ENCODE measurements at regions not wholly inside any gene's neighbourhood (a gene's known extent, or its start where the extent isn't known, plus 50 kb on each side); places are given as distances from the start of the nearest gene placed in this dataset.

GRCh38 chrX:124796989-124797388, 450.6 kb downstream of the SH2D1A start:
- no peak for DNase-seq (ENCODE audit: extremely low read depth in 1 of 11, low read depth in 9 of 11, low spot score in 4 of 11)

- DNase-seq (ENCODE audit: extremely low read depth in 1 of 11, low read depth in 9 of 11, low spot score in 4 of 11), result no peak
Measured at GRCh38 chrX:124804962-124805361, 458.6 kb downstream of the SH2D1A start.

- DNase-seq (ENCODE audit: extremely low read depth in 1 of 11, low read depth in 9 of 11, low spot score in 4 of 11), result no peak
Measured at GRCh38 chrX:124805486-124805885, 459.1 kb downstream of the SH2D1A start.

- DNase-seq (ENCODE audit: extremely low read depth in 1 of 11, low read depth in 9 of 11, low spot score in 4 of 11), result no peak
Measured at GRCh38 chrX:124814106-124814505, 467.7 kb downstream of the SH2D1A start.

- DNase-seq (ENCODE audit: extremely low read depth in 1 of 11, low read depth in 9 of 11, low spot score in 4 of 11), result no peak
Measured at GRCh38 chrX:124818033-124818432, 471.7 kb downstream of the SH2D1A start.

DNA sequence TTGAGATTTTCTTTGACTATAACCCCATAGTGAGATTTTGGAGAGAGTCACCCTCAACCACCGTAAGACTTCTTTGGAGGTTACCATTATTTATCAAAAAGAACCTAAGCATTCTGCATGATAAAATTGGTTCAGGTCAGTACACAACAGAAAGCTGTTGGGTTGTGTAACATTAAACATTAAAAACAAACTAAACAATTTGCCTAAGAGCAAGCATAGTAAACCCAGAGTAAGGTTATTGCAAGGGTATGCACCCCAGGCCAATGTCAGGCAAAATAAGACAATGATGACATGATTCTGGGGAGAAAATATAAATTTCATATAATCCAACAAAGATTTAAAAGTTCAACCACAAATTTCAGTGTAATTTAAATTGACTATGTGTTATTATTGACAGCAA, 472.4 kb downstream of the SH2D1A start:
- no peak for DNase-seq (ENCODE audit: extremely low read depth in 1 of 11, low read depth in 9 of 11, low spot score in 4 of 11)

DNA sequence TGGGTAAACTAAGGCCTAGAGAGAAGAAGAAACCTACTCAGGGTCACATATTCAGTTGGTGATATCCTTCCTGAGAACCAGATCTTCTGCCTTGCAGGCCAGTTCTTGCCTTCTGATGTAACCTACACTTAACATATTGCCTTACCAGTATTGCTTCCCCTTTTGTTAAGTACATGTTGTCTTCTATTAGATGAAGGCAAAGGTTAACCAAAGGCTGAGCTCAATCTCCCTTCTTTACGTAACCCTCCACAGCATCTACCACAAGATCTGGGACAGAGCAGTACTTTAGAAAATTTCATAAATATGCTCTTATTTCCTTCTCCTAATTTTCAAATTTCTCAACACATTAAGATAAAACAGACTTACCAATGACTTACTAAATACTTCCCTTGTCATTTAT, 474.4 kb downstream of the SH2D1A start:
- no peak for DNase-seq (ENCODE audit: extremely low read depth in 1 of 11, low read depth in 9 of 11, low spot score in 4 of 11)

GRCh38 chrX:124827258-124827845, 481.0 kb downstream of the SH2D1A start:
- no peak for DNase-seq (ENCODE audit: extremely low read depth in 1 of 11, low read depth in 9 of 11, low spot score in 4 of 11)

DNA sequence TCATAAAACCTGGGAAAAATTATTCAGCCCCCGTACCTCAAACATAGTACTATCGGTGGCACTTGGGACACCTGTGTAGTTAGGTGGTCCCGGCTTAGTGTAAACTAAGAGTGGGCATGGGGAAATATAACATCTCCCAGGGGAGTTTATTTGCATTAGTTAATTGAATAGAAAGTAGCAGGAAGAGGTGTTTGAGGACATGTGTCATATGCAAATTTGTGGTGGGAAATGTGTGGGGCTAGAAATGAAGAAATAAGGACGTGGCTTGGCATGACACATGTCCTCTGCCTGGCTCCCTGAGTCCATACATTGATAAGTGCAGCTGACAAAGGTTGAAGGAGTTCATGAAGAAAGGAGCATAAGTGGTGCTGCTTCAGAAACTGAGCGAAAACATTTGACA, 483.6 kb downstream of the SH2D1A start:
- DNase-seq (ENCODE audit: extremely low read depth in 1 of 11, low read depth in 9 of 11, low spot score in 4 of 11), result no peak

GRCh38 chrX:124836786-124837185, 482.9 kb upstream of the TEX13C start:
- no peak for DNase-seq (ENCODE audit: extremely low read depth in 1 of 11, low read depth in 9 of 11, low spot score in 4 of 11)

DNA sequence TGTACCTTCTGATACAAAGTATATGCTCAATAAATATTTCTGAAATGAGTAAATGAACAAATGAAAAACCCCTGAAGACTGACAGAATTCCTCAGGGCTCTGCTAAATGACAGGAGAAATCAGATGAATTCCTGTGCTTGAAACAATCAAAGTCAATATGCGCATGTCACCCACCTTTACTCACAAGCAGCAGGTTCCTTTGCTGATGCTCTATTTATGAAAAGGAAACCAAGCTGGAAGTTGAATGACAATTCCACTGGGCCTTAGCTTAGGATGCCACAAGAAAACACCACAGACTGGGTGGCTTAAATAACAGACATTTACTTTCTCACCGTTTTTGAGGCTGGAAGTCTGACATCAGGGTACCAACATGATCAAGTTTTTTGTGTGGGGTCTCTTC, 477.5 kb upstream of the TEX13C start:
- no peak for DNase-seq (ENCODE audit: extremely low read depth in 1 of 11, low read depth in 9 of 11, low spot score in 4 of 11)

DNA sequence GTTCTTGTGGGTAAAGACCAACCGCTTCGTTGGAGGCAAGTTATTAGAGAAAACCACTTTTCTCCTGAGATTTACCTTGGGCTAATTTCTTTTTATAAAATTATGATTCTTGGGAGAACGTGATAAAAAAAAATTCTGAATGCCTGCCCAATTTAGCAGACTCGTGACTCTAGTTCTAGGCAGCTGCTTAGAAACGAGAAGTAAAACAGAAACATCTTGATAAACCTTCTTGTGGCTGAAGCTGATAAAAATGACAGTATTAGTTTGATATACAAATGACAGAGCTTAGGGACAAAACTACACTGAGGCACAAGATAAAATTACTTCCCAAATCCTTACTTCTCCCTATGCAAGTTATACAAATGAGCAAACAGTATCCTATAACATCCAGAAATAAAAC, 458.9 kb upstream of the TEX13C start:
- DNase-seq (ENCODE audit: extremely low read depth in 1 of 11, low read depth in 9 of 11, low spot score in 4 of 11), result no peak

GRCh38 chrX:124862301-124862700, 457.4 kb upstream of the TEX13C start:
- DNase-seq (ENCODE audit: extremely low read depth in 1 of 11, low read depth in 9 of 11, low spot score in 4 of 11), result no peak

- no peak for DNase-seq (ENCODE audit: extremely low read depth in 1 of 11, low read depth in 9 of 11, low spot score in 4 of 11)
Measured at GRCh38 chrX:124863303-124863702, 456.4 kb upstream of the TEX13C start.

GRCh38 chrX:124887572-124887971, 432.1 kb upstream of the TEX13C start:
- no peak for DNase-seq (ENCODE audit: extremely low read depth in 1 of 11, low read depth in 9 of 11, low spot score in 4 of 11)

DNA sequence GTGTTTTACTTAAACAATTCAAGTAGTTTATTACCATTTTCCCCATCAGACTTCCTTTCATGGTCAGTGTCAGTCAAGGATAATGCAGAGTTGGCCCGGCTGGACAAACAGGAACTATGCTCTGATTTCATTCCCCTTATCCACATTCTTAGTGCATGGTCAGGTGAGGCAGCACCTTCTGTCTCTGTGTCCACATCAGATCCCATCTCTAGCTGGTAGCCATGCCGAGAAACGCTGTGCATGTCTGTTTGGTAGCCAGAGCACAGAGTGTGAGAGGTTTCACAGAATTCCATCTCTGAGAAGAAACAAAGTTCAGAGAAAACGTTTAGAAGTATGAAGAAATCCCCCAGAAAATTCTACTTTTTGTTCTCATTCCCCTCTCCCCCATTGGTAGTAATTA, 423.7 kb upstream of the TEX13C start:
- no peak for DNase-seq (ENCODE audit: extremely low read depth in 1 of 11, low read depth in 9 of 11, low spot score in 4 of 11)

GRCh38 chrX:124902953-124903352, 416.7 kb upstream of the TEX13C start:
- no peak for DNase-seq (ENCODE audit: extremely low read depth in 1 of 11, low read depth in 9 of 11, low spot score in 4 of 11)

DNA sequence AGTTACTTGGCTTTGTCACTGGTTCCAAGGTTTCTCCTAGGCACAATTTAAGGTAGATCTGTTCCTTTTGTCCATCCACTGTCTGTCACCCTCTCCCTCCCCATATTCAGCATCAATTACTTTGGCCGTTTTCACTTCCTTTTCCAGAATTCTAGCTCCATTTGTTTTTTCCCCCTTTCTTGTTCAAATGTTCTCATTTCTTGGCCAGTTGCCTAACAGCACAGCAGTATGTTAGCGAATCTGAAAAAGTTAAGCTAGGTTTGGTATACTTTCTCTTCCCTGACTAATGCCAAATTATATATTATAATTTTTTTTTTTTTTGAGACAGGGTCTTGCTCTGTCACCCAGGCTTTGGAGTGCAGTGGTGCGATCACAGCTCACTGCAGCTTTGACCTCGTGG, 409.1 kb upstream of the TEX13C start:
- no peak for DNase-seq (ENCODE audit: extremely low read depth in 1 of 11, low read depth in 9 of 11, low spot score in 4 of 11)

DNA sequence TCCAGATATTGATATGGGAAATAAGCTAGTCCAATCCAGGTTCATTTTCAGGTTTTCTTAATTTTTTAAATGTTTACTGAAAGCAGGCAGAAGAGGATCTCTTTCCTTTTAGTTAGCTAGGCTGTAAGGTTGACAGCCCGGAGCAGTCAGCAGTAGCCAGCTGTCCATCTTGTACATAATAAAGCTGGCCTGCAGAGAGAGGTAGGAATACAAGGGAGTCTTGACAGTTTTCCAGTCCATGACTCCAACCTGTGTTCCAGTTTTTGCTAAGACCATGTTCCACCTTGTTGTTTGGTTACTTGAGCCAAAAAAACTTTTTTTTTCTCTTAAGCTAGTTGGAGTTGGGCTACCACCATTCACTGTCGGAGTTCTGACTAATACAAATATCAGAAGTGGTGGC, 402.7 kb upstream of the TEX13C start:
- DNase-seq (ENCODE audit: extremely low read depth in 1 of 11, low read depth in 9 of 11, low spot score in 4 of 11), result no peak

GRCh38 chrX:124925681-124926080, 394.0 kb upstream of the TEX13C start:
- no peak for DNase-seq (ENCODE audit: extremely low read depth in 1 of 11, low read depth in 9 of 11, low spot score in 4 of 11)

DNA sequence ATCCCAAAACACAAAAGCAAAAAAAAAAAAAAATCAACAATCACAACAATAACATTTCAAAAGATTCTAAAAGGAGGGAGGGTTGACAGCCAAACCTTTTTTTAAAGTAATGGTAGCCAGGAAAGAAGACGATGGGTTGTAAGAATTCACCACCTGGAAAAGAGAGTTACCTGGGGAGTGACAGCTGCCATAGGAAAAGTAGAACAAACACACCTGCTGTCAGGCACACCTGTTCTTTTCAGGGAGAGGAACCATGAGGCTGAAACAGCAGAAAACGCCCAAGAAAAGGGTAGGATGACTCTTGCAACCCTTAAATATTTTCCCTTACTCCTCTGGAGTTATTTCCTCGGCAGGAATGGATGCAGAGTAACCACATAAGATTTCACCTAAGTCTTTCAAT, 388.4 kb upstream of the TEX13C start:
- no peak for DNase-seq (ENCODE audit: extremely low read depth in 1 of 11, low read depth in 9 of 11, low spot score in 4 of 11)

DNA sequence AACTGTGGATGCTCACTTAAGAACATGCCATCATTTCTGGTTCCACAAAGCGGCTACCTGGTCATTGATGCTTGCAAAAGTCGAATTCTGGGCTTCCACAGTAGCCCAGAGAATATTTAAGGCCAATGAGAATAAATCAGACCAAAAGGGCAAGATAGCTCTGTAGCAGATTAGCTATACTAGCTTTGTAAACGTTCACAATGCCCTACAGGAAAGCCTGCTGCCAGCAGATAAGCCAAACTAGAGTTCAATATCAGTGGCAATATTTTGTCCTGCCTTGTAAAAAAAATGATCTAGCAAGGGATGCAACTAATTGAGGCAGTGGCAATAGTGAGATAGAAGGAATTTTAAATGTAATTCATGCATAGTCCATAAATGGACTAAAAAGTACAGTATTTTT, 387.7 kb upstream of the TEX13C start:
- DNase-seq (ENCODE audit: extremely low read depth in 1 of 11, low read depth in 9 of 11, low spot score in 4 of 11), result no peak

Measured in renal cortex interstitium (tissue), 11 donors.